Activated CD8-positive, alpha-beta T cell treated with anti-CD3 and anti-CD28 coated beads for 36 hours (primary cell): ENCODE measurements at regions not wholly inside any gene's neighbourhood (a gene's known extent, or its start where the extent isn't known, plus 50 kb on each side); places are given as distances from the start of the nearest gene placed in this dataset.

Experiments
- ATAC-seq: fragments of 200-7000 bp; cut with Tn5 transposase; one replicate; pipeline ENCODE4 v1.10.0; 2021; ENCODE audit warnings: mild to moderate bottlenecking, moderate library complexity
- CTCF ChIA-PET: fragments of 350-600 bp; sonication (Branson Sonifier 250); formaldehyde crosslinking; loops from one replicate; lab custom pipeline; 2021; ENCODE audit warnings: antibody characterized with exemption; lab: Charles Lee
- POLR2A ChIA-PET: fragments of 350-600 bp; sonication (Branson Sonifier 250); formaldehyde crosslinking; loops from one replicate; lab custom pipeline; 2021; ENCODE audit warnings: antibody characterized with exemption; lab: Charles Lee
- DNase-seq: peaks from one replicate; pipeline ENCODE4 v3.0.0-alpha.2; 2020
- H3K27ac Mint-ChIP-seq: one replicate; pipeline ENCODE4 v1.8.0; 2021; ENCODE audit warnings: mild to moderate bottlenecking, mixed read lengths
- H3K27me3 Mint-ChIP-seq: one replicate; pipeline ENCODE4 v1.8.0; 2021; ENCODE audit warnings: mixed read lengths
- H3K36me3 Mint-ChIP-seq: one replicate; pipeline ENCODE4 v1.8.0; 2021; ENCODE audit warnings: low read depth, mixed read lengths
- H3K4me1 Mint-ChIP-seq: one replicate; pipeline ENCODE4 v1.8.0; 2021; ENCODE audit warnings: low read depth, mixed read lengths
- H3K4me3 Mint-ChIP-seq: one replicate; pipeline ENCODE4 v1.8.0; 2021; ENCODE audit warnings: mild to moderate bottlenecking, moderate library complexity, mixed read lengths
- H3K9me3 Mint-ChIP-seq: one replicate; pipeline ENCODE4 v1.8.0; 2021; ENCODE audit warnings: mixed read lengths
- intact Hi-C: fragments of 100-400 bp; cut with micrococcal nuclease; formaldehyde crosslinking; loops from one replicate; pipeline ENCODE4 v1.10.0; 2022
- TF ChIP-seq, protein P1 (sequence below): fragments of 200-600 bp; IDR thresholded peaks from one replicate; pipeline ENCODE4 v1.8.0; 2022; ENCODE audit warnings: antibody characterized with exemption, mild to moderate bottlenecking

DNA sequence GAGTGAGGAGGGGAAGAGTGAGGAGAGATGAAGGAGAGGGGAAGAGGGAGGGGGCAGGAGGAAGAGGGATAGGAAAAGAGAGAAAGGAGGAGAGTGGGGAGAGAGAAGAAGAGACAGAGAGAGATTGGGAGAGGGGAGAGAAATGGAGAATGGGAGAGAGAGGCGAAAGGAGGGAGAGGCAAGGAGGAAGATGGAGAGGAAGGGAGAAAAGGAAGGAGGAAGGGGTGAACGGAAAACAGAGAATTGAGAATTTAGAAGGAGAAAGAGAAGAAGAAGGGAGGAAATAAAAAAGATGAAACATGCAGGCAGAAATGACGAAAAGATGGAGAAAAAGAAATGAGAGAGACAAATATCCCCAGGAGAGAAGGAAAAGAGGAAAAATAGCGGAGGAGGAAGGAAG is 502.8 kb downstream of the MN1 start:
- H3K9me3 Mint-ChIP-seq, result no peaks in the 10 kb centered on the region
- H3K4me3 Mint-ChIP-seq, result no peak overlapping the region
- H3K27ac Mint-ChIP-seq, result no peak overlapping the region
- H3K4me1 Mint-ChIP-seq, result no peaks in the 10 kb centered on the region
- CTCF ChIA-PET, result no interaction called here
- DNase-seq (no peak), ATAC-seq (no peak)
- intact Hi-C loops, result no loop called here
- H3K27me3 Mint-ChIP-seq, result peaks cover 32% of the 10 kb centered on the region
- POLR2A ChIA-PET, result no interaction called here
- H3K36me3 Mint-ChIP-seq, result no peaks in the 10 kb centered on the region
- TF ChIP-seq, protein P1, sequence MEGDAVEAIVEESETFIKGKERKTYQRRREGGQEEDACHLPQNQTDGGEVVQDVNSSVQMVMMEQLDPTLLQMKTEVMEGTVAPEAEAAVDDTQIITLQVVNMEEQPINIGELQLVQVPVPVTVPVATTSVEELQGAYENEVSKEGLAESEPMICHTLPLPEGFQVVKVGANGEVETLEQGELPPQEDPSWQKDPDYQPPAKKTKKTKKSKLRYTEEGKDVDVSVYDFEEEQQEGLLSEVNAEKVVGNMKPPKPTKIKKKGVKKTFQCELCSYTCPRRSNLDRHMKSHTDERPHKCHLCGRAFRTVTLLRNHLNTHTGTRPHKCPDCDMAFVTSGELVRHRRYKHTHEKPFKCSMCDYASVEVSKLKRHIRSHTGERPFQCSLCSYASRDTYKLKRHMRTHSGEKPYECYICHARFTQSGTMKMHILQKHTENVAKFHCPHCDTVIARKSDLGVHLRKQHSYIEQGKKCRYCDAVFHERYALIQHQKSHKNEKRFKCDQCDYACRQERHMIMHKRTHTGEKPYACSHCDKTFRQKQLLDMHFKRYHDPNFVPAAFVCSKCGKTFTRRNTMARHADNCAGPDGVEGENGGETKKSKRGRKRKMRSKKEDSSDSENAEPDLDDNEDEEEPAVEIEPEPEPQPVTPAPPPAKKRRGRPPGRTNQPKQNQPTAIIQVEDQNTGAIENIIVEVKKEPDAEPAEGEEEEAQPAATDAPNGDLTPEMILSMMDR, result no peak

DNA sequence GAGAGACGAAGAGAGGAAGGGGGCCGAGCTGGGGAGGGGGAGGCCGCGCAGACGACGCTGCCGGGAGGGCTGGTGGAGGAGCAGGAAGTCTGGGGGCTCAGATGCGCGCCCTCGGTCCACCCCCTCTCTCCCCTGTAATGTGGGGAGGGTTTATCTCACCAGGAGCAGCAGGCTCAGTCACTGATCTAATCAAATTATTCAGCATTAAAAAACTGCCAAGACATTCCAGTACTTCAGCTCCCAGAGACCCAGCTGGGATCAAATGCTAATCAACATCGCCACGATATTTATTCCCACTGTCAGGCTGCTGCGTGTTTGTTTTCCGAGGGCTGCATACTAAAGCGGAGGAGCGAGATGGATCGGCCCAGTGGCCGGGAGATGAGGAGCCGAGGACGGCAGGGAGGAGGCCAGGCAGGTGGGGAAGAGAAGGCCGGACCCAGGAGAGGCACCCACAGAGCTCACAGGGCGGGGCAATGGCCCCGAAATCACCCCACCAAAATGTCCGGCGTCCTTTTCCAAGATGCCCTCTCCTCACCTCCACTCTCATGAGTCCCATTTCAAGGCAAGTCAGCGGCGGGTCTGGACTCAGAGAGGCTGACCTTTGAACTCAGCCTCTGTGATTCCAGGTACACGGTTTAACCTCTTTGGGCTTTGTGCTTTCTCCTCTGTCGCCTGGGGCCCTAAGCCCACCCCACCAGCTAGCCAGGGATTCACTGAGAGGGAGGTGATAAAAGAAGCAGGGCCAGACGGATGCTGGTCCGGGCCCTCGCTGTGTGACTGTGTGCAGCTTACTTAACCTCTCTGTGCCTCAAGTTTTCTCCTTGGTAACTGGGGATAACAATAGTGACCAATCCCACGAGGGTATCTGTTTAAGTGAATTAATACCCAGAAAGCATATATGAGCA is 502.1 kb downstream of the MN1 start:
- ChIA-PET CTCF (no interaction called here), POLR2A (no interaction called here)
- no peak overlapping the region for H3K27ac Mint-ChIP-seq
- DNase-seq (no peak), ATAC-seq (no peak)
- H3K4me1 Mint-ChIP-seq, result no peaks in the 10 kb centered on the region
- intact Hi-C loops, result no loop called here
- no peaks in the 10 kb centered on the region for H3K9me3 Mint-ChIP-seq
- TF ChIP-seq, protein P1, result no peak
- no peak overlapping the region for H3K4me3 Mint-ChIP-seq
- peaks cover 32% of the 10 kb centered on the region for H3K27me3 Mint-ChIP-seq
- H3K36me3 Mint-ChIP-seq, result no peaks in the 10 kb centered on the region

DNA sequence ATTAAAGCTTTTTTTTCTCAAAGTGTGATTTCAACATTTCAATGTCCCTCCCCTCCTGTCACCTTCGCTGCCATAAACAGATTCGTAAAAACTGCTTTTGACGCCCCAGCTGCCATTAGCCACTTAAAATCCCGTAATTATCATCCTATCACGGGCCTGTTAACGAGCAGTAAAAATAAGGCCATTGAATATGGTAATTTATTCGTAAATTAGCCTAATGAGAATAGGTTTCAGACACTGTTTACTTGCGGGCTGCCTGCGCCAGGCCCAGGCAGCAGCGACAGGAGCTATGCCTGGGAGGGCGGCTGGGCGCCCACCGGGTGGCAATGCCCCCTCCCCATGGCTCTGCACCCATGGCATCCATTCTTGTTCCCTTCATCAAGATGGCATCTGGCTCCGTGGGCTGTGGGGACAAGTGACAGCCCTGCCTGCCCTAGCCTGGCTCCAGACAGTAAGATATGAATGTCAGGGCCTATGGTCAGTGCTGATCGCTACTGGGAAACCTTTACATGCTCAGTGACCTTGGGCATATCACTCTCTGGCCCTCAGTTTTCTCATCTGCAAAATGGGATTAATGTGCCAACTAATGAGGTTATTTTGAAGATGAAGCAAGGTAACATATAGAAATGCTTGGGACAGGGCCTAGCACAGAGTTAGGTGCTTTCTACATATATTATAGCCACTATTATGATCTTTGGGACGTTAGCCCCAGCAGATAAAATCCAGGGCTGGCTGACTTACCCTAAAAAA is 500.8 kb downstream of the MN1 start:
- H3K4me3 Mint-ChIP-seq, result no peak overlapping the region
- H3K4me1 Mint-ChIP-seq, result no peaks in the 10 kb centered on the region
- intact Hi-C loops, result no loop called here
- ATAC-seq (no peak), DNase-seq (no peak)
- CTCF ChIA-PET, result no interaction called here
- H3K27ac Mint-ChIP-seq, result no peak overlapping the region
- TF ChIP-seq, protein P1, result no peak
- no peaks in the 10 kb centered on the region for H3K36me3 Mint-ChIP-seq
- peaks cover 28% of the 10 kb centered on the region for H3K27me3 Mint-ChIP-seq
- POLR2A ChIA-PET, result no interaction called here
- H3K9me3 Mint-ChIP-seq, result no peaks in the 10 kb centered on the region

- DNase-seq (no peak), ATAC-seq (no peak)
- TF ChIP-seq, protein P1, result no peak
- Mint-ChIP-seq H3K27ac (no peak overlapping the region), H3K36me3 (no peaks in the 10 kb centered on the region), H3K27me3 (peaks cover 17% of the 10 kb centered on the region), H3K9me3 (no peaks in the 10 kb centered on the region), H3K4me3 (no peak overlapping the region), H3K4me1 (no peaks in the 10 kb centered on the region)
- POLR2A ChIA-PET, result no interaction called here
- CTCF ChIA-PET, result no interaction called here
- intact Hi-C loops, result no loop called here
Measured at GRCh38 chr22:27302501-27302900, 499.1 kb downstream of the MN1 start.

- Mint-ChIP-seq H3K9me3 (peaks cover 2% of the 10 kb centered on the region), H3K4me3 (no peak overlapping the region), H3K27ac (no peak overlapping the region), H3K4me1 (no peaks in the 10 kb centered on the region), H3K27me3 (peaks cover 11% of the 10 kb centered on the region), H3K36me3 (no peaks in the 10 kb centered on the region)
- TF ChIP-seq, protein P1, result no peak
- ATAC-seq, result no peak
- no peak for DNase-seq
- POLR2A ChIA-PET, result no interaction called here
- intact Hi-C loops, result no loop called here
- CTCF ChIA-PET, result no interaction called here
Measured at GRCh38 chr22:27303718-27304117, 497.8 kb downstream of the MN1 start.
